MM.1S (cell line): ENCODE measurements at regions not wholly inside any gene's neighbourhood (a gene's known extent, or its start where the extent isn't known, plus 50 kb on each side); places are given as distances from the start of the nearest gene placed in this dataset.

Experiments
- CTCF ChIP-seq: fragments of 300-600 bp; sonication (generic); IDR thresholded peaks from 2 replicates; pipeline ENCODE4 v1.5.1; 2016; ENCODE audit warnings: antibody characterized with exemption, low read length, mixed read lengths
- EZH2phosphoT487 ChIP-seq: fragments of 300-600 bp; sonication (generic); IDR thresholded peaks from 2 replicates; pipeline ENCODE4 v1.6.1; 2018; ENCODE audit warnings: antibody characterized with exemption, low read length

- no peak for TF ChIP-seq CTCF
- no peak for TF ChIP-seq EZH2phosphoT487
These were observed 74.8 kb downstream of the KRTAP19-8 start for GRCh38 chr21:30963502-30963901.
